Stimulated activated CD4-positive, alpha-beta T cell treated with anti-CD3 and anti-CD28 coated beads, Interleukin-2, amount 100 ng/mL, for 4 hours (primary cell): ENCODE measurements at regions not wholly inside any gene's neighbourhood (a gene's known extent, or its start where the extent isn't known, plus 50 kb on each side); places are given as distances from the start of the nearest gene placed in this dataset.
"Not testable (repeated sequence)": the region's sequence is repeated elsewhere in the genome, so short reads cannot be mapped to it uniquely, and the experiment has no call there.

Experiments
- DNase-seq: peaks from one replicate; pipeline ENCODE4 v3.0.0-alpha.2; 2020; ENCODE audit warnings: low read depth

DNA sequence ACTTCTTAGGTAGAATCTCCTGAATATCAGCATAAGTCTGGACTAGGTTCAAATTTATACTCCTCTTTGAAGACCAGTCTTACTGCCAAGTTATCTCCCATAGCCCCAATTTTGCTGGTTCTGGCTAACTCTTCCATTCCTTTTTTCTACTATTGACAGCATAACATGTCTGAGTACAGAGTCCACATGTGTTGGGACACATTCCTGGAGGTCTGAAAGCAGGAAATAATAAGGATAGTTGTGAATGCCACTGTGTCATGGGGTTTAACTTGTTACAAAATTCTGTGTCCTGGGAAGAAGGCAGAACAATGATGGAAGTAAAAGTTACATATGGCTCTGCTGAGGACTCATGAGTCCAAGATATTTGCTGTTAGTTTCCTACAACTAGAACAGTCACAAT, 57.4 kb upstream of the ZBTB20 start:
- DNase-seq = no peak

DNA sequence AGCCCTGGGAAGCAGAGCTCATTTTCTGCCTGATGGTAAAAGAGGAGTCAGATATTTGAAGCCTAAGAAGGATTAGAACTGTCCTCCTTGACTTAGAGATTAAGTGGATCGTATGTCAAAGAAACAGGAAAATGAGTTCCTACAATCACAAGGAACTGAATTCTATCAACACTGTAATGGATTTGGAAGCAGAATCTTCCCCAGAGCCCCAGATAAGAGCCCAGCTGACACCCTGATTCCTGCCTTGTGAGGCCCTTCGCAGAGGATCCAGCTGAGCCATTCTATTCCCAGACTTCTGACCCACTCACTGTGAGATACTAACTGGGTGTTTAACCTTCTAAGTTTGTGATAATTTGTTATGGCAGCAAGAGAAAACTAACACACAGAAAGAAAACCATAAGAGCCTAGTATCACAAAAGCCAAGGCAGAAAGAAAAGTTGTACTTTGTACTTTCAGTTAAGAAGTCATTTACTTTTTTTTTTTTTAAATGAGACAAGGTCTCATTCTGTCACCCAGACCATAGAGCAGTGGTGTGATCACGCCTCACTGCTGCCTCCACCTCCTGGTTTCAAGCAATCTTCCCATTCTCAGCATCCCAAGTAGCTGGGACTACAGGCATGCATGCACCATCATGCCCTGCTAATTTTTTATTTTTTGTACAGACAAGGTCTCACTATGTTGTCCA, 61.1 kb upstream of the ZBTB20 start:
- no peak for DNase-seq

- no peak for DNase-seq
These were observed 64.9 kb upstream of the ZBTB20 start for GRCh38 chr3:115211810-115212492.

DNA sequence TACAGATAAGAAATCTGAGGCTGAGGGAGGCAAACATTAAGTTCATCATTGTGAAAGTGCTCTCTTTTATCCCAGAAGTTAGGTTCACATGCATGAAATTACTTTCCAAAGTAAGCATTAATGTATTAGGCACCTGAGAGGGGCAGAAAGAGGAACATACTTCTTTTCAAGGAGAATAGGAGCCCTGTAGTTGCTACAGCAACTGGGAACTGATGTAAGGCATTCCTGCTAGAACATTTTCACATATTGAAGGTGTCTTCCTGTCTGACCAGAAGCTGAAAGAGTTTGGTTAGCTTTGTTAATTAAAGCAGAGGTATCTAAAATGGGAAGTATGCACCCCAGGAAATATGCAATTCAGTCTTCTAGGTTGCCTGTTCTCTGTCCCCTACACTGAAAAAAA, 65.5 kb upstream of the ZBTB20 start:
- no peak for DNase-seq

GRCh38 chr3:115213052-115213451, 66.0 kb upstream of the ZBTB20 start:
- DNase-seq = not testable (repeated sequence)

GRCh38 chr3:115217292-115217677, 70.2 kb upstream of the ZBTB20 start:
- no peak for DNase-seq

DNA sequence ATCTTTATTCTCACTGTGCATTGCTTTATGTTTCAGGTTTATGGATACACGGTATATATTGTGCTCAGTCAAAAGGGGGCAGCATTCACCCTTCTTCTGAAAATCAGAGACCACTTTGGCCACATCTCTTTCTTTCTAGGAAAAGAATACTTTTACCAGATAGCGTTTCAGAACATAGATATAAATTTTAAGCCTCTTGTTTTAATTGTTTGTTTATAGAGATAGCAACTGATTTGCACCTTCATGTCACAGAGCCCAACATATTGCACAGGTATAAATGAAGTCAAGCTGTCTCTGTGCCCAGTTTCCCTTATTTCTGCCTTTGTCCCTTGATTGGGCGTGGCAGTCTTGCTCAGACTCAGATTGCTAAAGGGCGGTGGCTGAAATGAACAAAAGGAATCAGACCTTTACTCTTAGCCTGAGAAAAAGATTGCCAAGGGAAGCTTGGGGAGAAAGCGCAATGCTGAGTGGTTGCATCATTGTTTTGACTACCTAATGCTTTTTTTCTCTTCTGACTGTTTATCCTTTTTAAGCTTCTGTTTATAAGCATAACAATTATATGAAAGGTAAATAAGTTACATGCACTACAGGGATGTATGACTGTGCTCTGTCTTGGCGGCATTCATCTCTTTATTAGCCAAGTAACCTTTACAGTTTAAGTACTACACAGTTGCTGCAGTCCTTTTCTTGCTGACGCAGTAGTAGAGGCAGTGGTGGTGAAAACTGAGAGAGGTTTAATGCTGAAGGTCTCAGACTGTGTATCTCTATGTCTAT, 70.8 kb upstream of the ZBTB20 start:
- no peak for DNase-seq

- no peak for DNase-seq
These were observed 71.8 kb upstream of the ZBTB20 start for GRCh38 chr3:115218859-115219258.

GRCh38 chr3:115224687-115225086, 77.6 kb upstream of the ZBTB20 start:
- no peak for DNase-seq

GRCh38 chr3:115226844-115227445, 79.9 kb upstream of the ZBTB20 start:
- DNase-seq = no peak

DNA sequence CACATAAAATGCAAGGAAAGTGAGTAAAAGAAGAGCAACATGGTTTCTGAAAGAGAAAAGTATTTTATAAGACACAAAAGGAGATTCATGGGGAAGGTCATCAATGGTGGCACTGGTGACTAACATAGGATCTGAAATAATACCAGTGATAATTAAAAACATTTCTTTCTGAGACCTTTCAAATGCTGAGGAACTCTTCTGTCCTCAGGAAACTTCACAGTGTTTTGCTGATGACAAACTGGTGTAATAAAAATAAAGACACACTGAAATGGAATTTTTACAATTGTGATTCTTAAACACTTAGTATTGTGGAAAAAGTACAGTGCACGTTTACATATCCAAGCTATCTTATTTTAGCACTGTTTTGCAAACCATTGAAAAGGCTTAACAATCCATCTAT, 80.4 kb upstream of the ZBTB20 start:
- DNase-seq = no peak

DNA sequence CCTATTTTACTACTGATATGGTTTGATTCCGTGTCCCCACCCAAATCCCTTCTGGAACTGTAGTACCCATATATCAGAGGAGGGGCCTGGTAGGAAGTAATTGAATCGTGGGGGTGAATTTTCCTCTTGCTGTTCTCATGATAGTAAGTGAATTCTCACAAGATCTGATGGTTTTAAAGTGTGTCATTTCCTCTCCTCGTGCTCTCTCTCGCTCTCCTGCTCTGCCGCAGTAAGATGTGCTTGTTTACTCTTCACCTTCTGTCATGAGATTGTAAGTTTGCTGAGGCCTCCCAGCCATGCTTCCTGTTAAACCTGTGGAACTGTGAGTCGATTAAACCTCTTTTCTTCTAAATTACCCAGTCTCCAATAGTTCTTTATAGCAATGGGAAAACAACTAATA, 81.2 kb upstream of the ZBTB20 start:
- no peak for DNase-seq

DNA sequence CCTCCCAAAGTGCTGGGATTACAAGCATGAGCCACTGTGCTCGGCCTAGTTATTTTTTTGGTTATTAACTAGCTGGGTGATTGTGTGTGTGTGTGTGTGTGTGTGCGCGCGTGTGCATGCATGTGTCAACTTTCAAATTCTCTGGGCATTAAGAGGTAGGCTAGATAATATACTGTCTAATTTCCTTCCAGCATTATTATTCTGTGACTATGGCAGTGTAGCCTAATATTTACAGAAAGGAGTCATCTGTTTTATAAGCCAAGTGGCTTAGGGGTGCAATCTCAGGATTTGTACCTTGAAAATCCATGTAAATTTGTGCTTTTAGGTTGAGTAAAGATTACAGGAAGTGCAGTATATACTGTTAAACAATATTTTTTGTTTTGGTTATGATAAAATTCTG, 85.1 kb upstream of the ZBTB20 start:
- no peak for DNase-seq

DNA sequence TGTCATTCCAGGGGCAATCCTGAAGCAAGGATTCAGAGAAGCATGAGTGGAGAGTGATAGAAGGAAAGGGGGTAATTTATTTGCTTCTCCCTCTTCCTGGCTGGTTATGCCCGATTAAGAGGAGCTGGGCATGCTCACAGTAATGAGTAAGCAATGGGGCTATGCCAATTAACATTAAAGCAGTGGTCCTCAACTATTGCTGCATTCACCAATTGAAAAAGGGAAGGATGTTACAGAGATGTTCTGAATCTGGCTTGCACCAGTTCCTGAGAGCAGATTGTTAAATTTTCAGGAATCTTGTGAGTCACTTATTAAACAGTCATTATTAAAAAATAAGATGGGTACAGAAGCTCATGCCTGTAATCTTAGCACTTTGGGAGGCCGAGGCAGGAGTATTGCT, 85.9 kb upstream of the ZBTB20 start:
- no peak for DNase-seq

GRCh38 chr3:115236496-115236895, 89.4 kb upstream of the ZBTB20 start:
- no peak for DNase-seq

DNA sequence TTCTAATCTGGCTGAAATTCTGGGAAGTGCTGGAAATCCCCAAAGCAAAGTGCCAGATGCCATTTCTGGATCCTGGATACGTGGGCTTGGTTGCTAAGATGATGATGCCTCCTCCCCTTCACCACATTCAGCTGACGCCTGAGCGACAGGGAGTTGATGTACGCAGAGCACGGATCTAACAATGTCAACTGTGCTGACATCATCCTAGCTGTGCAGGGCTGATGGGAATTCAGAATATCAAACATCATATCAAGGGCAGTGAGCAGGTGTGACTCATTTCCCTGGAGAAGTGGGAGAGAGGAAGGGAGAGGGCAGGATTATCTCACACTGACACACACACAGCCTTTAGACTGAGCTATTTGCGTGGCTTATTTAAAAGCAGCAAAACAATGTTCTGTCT, 92.6 kb upstream of the ZBTB20 start:
- DNase-seq = no peak

GRCh38 chr3:115244350-115244749, 97.3 kb upstream of the ZBTB20 start:
- DNase-seq = no peak

- DNase-seq = no peak
These were observed 98.3 kb upstream of the ZBTB20 start for GRCh38 chr3:115245438-115245837.

GRCh38 chr3:115245899-115246298, 98.8 kb upstream of the ZBTB20 start:
- DNase-seq = no peak

- no peak for DNase-seq
These were observed 99.5 kb upstream of the ZBTB20 start for GRCh38 chr3:115246461-115247020.

- no peak for DNase-seq
These were observed 101.2 kb upstream of the ZBTB20 start for GRCh38 chr3:115248274-115248673.

DNA sequence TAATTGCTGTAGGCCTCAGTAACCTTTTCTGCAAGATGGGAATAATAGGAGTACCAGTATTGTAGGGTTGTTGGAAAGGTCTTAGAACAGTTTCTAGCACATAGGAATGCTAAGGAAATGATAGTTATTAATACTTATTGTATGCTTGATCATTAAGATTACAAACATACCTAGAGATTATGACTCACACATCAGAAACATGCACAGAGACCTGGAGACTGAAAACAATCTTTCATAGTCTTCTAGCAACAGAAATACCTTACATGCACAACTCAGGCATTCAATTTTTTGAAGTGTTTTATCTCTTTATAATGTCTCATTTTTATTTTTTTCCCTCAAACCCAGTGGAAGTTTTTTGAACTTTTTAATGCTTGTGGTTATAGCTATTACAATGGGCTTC, 104.4 kb upstream of the ZBTB20 start:
- DNase-seq = no peak

DNA sequence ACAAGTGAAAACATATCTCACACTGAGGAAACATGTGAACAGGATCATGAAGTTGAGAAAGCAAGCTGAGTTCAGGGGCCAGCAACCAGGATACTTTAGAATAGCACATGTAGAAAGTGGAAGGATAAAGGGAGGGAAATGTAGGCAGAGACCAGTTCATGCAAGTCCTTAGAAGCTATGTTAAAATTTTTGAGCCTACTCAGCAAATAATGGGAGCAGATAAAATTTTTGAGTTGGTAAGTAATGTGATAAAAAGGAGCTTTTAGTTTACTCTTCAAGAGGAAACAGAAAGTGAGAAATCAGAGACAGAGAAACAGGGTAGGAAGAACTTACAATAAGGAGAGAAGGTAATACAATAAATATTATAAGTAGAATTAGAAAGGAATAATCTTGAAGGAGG, 105.6 kb upstream of the ZBTB20 start:
- DNase-seq = no peak
